Activated naive CD8-positive, alpha-beta T cell (primary cell): ENCODE measurements at regions not wholly inside any gene's neighbourhood (a gene's known extent, or its start where the extent isn't known, plus 50 kb on each side); places are given as distances from the start of the nearest gene placed in this dataset.
"Not testable (repeated sequence)": the region's sequence is repeated elsewhere in the genome, so short reads cannot be mapped to it uniquely, and the experiment has no call there.

Experiments used
- H3K27ac Mint-ChIP-seq: one replicate; pipeline ENCODE4 v1.8.0; 2021; ENCODE audit warnings: mixed read lengths
- H3K27me3 Mint-ChIP-seq: one replicate; pipeline ENCODE4 v1.8.0; 2021; ENCODE audit warnings: mixed read lengths
- H3K36me3 Mint-ChIP-seq: one replicate; pipeline ENCODE4 v1.8.0; 2021; ENCODE audit warnings: mixed read lengths
- H3K4me1 Mint-ChIP-seq: one replicate; pipeline ENCODE4 v1.8.0; 2021; ENCODE audit warnings: low read depth, mixed read lengths
- H3K4me3 Mint-ChIP-seq: one replicate; pipeline ENCODE4 v1.8.0; 2021; ENCODE audit warnings: mild to moderate bottlenecking, mixed read lengths
- H3K9me3 Mint-ChIP-seq: one replicate; pipeline ENCODE4 v1.8.0; 2021; ENCODE audit warnings: low read depth, mixed read lengths

GRCh38 chr18:1304392-1304992 lies 399.8 kb downstream of the ADCYAP1 start:
- no peaks in the 10 kb centered on the region for H3K4me1 Mint-ChIP-seq
- H3K36me3 Mint-ChIP-seq: no peaks in the 10 kb centered on the region
- H3K4me3 Mint-ChIP-seq: no peak overlapping the region
- H3K27me3 Mint-ChIP-seq: no peaks in the 10 kb centered on the region
- H3K9me3 Mint-ChIP-seq: peaks cover 7% of the 10 kb centered on the region
- no peak overlapping the region for H3K27ac Mint-ChIP-seq

- no peaks in the 10 kb centered on the region for H3K4me1 Mint-ChIP-seq
- H3K36me3 Mint-ChIP-seq: no peaks in the 10 kb centered on the region
- H3K9me3 Mint-ChIP-seq: peaks cover 7% of the 10 kb centered on the region
- no peak overlapping the region for H3K4me3 Mint-ChIP-seq
- no peaks in the 10 kb centered on the region for H3K27me3 Mint-ChIP-seq
- no peak overlapping the region for H3K27ac Mint-ChIP-seq
These were observed 402.0 kb downstream of the ADCYAP1 start for GRCh38 chr18:1306641-1307040.

GRCh38 chr18:1308686-1309085 lies 404.0 kb downstream of the ADCYAP1 start:
- Mint-ChIP-seq H3K9me3 (peaks cover 7% of the 10 kb centered on the region), H3K27ac (no peak overlapping the region), H3K27me3 (no peaks in the 10 kb centered on the region), H3K36me3 (no peaks in the 10 kb centered on the region), H3K4me3 (no peak overlapping the region), H3K4me1 (no peaks in the 10 kb centered on the region)

- H3K4me1 Mint-ChIP-seq: no peaks in the 10 kb centered on the region
- H3K27me3 Mint-ChIP-seq: no peaks in the 10 kb centered on the region
- H3K4me3 Mint-ChIP-seq: no peak overlapping the region
- H3K9me3 Mint-ChIP-seq: peaks cover 11% of the 10 kb centered on the region
- no peaks in the 10 kb centered on the region for H3K36me3 Mint-ChIP-seq
- no peak overlapping the region for H3K27ac Mint-ChIP-seq
These were observed 406.7 kb downstream of the ADCYAP1 start for GRCh38 chr18:1311376-1311775.

GRCh38 chr18:1335345-1335744 lies 430.7 kb downstream of the ADCYAP1 start:
- H3K4me3 Mint-ChIP-seq, H3K27me3 Mint-ChIP-seq, H3K27ac Mint-ChIP-seq, H3K4me1 Mint-ChIP-seq, H3K9me3 Mint-ChIP-seq, H3K36me3 Mint-ChIP-seq: not testable (repeated sequence)

- Mint-ChIP-seq H3K36me3 (no peaks in the 10 kb centered on the region), H3K27ac (no peak overlapping the region), H3K27me3 (no peaks in the 10 kb centered on the region), H3K9me3 (no peaks in the 10 kb centered on the region), H3K4me1 (no peaks in the 10 kb centered on the region), H3K4me3 (no peak overlapping the region)
These were observed 446.3 kb downstream of the ADCYAP1 start for GRCh38 chr18:1350931-1351450.

- Mint-ChIP-seq H3K27ac (no peak overlapping the region), H3K4me1 (no peaks in the 10 kb centered on the region), H3K36me3 (no peaks in the 10 kb centered on the region)
These were observed 448.4 kb downstream of the ADCYAP1 start for GRCh38 chr18:1353025-1353424.

GRCh38 chr18:1357724-1358123 lies 453.1 kb downstream of the ADCYAP1 start:
- Mint-ChIP-seq H3K4me1 (no peaks in the 10 kb centered on the region), H3K27me3 (no peaks in the 10 kb centered on the region), H3K4me3 (no peak overlapping the region), H3K36me3 (no peaks in the 10 kb centered on the region), H3K27ac (no peak overlapping the region), H3K9me3 (no peaks in the 10 kb centered on the region)

More at GRCh38 chr18:1353025-1353424, 448.4 kb downstream of the ADCYAP1 start:
- H3K4me3 Mint-ChIP-seq: no peak overlapping the region
- H3K9me3 Mint-ChIP-seq: no peaks in the 10 kb centered on the region
- no peaks in the 10 kb centered on the region for H3K27me3 Mint-ChIP-seq

GRCh38 chr18:1361936-1362335 lies 457.3 kb downstream of the ADCYAP1 start:
- H3K27me3 Mint-ChIP-seq: no peaks in the 10 kb centered on the region
- no peak overlapping the region for H3K27ac Mint-ChIP-seq
- no peaks in the 10 kb centered on the region for H3K4me1 Mint-ChIP-seq
- H3K9me3 Mint-ChIP-seq: peaks cover 7% of the 10 kb centered on the region
- H3K36me3 Mint-ChIP-seq: no peaks in the 10 kb centered on the region
- no peak overlapping the region for H3K4me3 Mint-ChIP-seq

GRCh38 chr18:1370552-1370951 lies 465.9 kb downstream of the ADCYAP1 start:
- no peak overlapping the region for H3K27ac Mint-ChIP-seq

GRCh38 chr18:1371724-1372123 lies 467.1 kb downstream of the ADCYAP1 start:
- H3K27ac Mint-ChIP-seq: no peak overlapping the region
- no peaks in the 10 kb centered on the region for H3K4me1 Mint-ChIP-seq
- H3K9me3 Mint-ChIP-seq: no peaks in the 10 kb centered on the region
- H3K4me3 Mint-ChIP-seq: no peak overlapping the region
- no peaks in the 10 kb centered on the region for H3K27me3 Mint-ChIP-seq
- no peaks in the 10 kb centered on the region for H3K36me3 Mint-ChIP-seq

More at GRCh38 chr18:1370552-1370951, 465.9 kb downstream of the ADCYAP1 start:
- H3K4me1 Mint-ChIP-seq: no peaks in the 10 kb centered on the region
- H3K27me3 Mint-ChIP-seq: no peaks in the 10 kb centered on the region
- H3K36me3 Mint-ChIP-seq: no peaks in the 10 kb centered on the region
- no peaks in the 10 kb centered on the region for H3K9me3 Mint-ChIP-seq
- H3K4me3 Mint-ChIP-seq: no peak overlapping the region

- Mint-ChIP-seq H3K4me3 (no peak overlapping the region), H3K9me3 (peaks cover 20% of the 10 kb centered on the region), H3K4me1 (no peaks in the 10 kb centered on the region)
These were observed 478.8 kb downstream of the ADCYAP1 start for GRCh38 chr18:1383465-1383864.

GRCh38 chr18:1388468-1388867 lies 483.8 kb downstream of the ADCYAP1 start:
- H3K27ac Mint-ChIP-seq, H3K4me1 Mint-ChIP-seq, H3K27me3 Mint-ChIP-seq, H3K36me3 Mint-ChIP-seq, H3K4me3 Mint-ChIP-seq: not testable (repeated sequence)
- H3K9me3 Mint-ChIP-seq: peaks cover 20% of the 10 kb centered on the region

More at GRCh38 chr18:1383465-1383864, 478.8 kb downstream of the ADCYAP1 start:
- H3K36me3 Mint-ChIP-seq: no peaks in the 10 kb centered on the region
- H3K27me3 Mint-ChIP-seq: no peaks in the 10 kb centered on the region
- no peak overlapping the region for H3K27ac Mint-ChIP-seq

GRCh38 chr18:1392046-1392445 lies 487.4 kb downstream of the ADCYAP1 start:
- H3K4me3 Mint-ChIP-seq: no peak overlapping the region
- no peaks in the 10 kb centered on the region for H3K27me3 Mint-ChIP-seq

GRCh38 chr18:1392865-1393734 lies 488.4 kb downstream of the ADCYAP1 start:
- Mint-ChIP-seq H3K36me3 (no peaks in the 10 kb centered on the region), H3K27ac (no peak overlapping the region), H3K27me3 (no peaks in the 10 kb centered on the region), H3K4me3 (no peak overlapping the region), H3K4me1 (no peaks in the 10 kb centered on the region), H3K9me3 (no peaks in the 10 kb centered on the region)

More at GRCh38 chr18:1392046-1392445, 487.4 kb downstream of the ADCYAP1 start:
- no peak overlapping the region for H3K27ac Mint-ChIP-seq
- H3K4me1 Mint-ChIP-seq: no peaks in the 10 kb centered on the region
- H3K36me3 Mint-ChIP-seq: no peaks in the 10 kb centered on the region
- H3K9me3 Mint-ChIP-seq: peaks cover 4% of the 10 kb centered on the region
